ENCODE measurements at regions not wholly inside any gene's neighbourhood (a gene's known extent, or its start where the extent isn't known, plus 50 kb on each side); places are given as distances from the start of the nearest gene placed in this dataset.
"Not testable (repeated sequence)": the region's sequence is repeated elsewhere in the genome, so short reads cannot be mapped to it uniquely, and the experiment has no call there.

DNA sequence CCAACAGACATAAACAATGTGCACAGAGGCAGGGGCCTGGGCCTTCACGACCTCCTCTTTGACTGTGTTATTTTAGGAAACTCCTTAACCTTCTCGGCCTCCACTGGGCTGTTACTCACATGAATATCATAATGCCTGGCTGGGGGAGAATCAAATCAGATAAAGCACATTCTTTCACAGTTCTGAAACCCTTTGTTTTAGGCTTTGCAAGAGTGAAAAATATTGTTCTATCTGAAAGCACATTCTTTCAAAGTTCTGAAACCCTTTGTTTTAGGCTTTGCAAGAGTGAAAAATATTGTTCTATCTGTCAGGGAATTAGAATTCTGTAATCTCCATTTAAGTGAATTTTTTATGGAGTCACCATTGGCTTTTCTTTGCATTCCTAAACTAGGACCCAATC is 50.7 kb upstream of the SYNDIG1 start:
- TF ChIP-seq, protein P1, sequence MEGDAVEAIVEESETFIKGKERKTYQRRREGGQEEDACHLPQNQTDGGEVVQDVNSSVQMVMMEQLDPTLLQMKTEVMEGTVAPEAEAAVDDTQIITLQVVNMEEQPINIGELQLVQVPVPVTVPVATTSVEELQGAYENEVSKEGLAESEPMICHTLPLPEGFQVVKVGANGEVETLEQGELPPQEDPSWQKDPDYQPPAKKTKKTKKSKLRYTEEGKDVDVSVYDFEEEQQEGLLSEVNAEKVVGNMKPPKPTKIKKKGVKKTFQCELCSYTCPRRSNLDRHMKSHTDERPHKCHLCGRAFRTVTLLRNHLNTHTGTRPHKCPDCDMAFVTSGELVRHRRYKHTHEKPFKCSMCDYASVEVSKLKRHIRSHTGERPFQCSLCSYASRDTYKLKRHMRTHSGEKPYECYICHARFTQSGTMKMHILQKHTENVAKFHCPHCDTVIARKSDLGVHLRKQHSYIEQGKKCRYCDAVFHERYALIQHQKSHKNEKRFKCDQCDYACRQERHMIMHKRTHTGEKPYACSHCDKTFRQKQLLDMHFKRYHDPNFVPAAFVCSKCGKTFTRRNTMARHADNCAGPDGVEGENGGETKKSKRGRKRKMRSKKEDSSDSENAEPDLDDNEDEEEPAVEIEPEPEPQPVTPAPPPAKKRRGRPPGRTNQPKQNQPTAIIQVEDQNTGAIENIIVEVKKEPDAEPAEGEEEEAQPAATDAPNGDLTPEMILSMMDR (IDR thresholded peaks at IDR 0.05; ENCODE audit: extremely low read depth, insufficient read depth, missing control alignments) = no peak
- in situ Hi-C loops (cut with MboI; ENCODE audit: low pct_unique_long_range_greater_than_20kb, low sequenced_read_pairs, unreplicated experiment) = no loop called here
- no peak for DNase-seq (ENCODE audit: low spot score)

DNA sequence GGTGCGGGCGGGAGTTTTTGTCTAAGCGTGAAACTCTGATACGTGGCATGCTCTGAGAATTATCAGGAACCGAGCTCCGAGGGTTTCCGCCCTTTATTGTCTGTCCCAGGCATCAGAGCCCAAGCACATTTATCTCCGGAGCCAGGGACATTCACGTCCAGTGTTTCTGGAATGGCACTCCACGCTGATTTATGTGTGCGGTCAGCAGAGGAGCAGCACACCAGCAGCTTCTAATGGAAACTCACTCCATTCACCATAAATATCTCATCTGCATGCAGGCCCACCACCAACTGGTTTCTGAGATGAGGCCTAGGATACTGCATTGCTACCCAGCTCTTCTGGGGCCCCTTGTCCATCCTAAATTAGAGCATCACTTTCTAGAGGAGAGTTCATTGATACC is 51.9 kb upstream of the SYNDIG1 start:
- TF ChIP-seq, protein P1 (IDR thresholded peaks at IDR 0.05; ENCODE audit: extremely low read depth, insufficient read depth, missing control alignments) = no peak
- in situ Hi-C loops (cut with MboI; ENCODE audit: low pct_unique_long_range_greater_than_20kb, low sequenced_read_pairs, unreplicated experiment) = no loop called here
- DNase-seq (ENCODE audit: low spot score) = no peak

DNA sequence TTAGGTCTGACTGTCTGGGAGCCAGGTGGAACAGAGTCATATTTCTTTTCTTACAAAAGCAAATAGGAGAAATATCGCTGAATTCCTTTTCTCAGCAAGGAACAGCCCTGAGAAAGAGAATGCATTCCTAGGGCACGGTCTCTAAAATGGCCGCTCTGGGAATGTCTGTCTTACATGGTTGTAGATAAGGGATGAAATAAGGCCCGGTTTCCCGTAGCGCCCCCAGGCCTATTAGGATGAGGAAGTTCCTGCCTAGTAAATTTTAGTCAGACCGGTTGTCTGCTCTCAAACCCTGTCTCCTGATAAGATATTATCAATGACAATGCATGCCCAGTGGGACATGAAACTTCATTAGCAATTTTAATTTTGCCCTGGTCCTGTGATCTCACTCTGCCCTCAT is 54.0 kb upstream of the SYNDIG1 start:
- DNase-seq (ENCODE audit: low spot score); in situ Hi-C loops (cut with MboI; ENCODE audit: low pct_unique_long_range_greater_than_20kb, low sequenced_read_pairs, unreplicated experiment): not testable (repeated sequence)

DNA sequence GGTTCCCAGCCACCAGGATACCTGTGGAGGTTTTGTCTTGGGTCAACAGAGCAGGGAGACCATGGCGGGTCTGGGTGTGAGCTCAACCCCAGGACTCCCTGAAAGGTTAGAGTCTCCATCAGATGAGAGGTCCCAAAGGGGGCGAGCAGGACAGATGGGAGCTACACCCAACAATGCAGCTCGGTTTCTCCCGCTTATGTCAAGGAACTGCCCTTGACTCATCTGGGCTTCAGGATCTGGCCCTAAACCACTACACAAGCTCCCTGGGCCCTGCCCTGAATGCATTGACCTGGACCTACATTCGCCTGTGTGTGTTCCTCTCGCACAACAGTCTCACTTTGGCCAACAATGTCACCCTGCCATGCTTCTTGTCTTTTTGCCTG is 57.6 kb upstream of the SYNDIG1 start:
- DNase-seq (ENCODE audit: low spot score) = no peak
- TF ChIP-seq, protein P1 (IDR thresholded peaks at IDR 0.05; ENCODE audit: extremely low read depth, insufficient read depth, missing control alignments) = no peak
- in situ Hi-C loops (cut with MboI; ENCODE audit: low pct_unique_long_range_greater_than_20kb, low sequenced_read_pairs, unreplicated experiment) = no loop called here

DNA sequence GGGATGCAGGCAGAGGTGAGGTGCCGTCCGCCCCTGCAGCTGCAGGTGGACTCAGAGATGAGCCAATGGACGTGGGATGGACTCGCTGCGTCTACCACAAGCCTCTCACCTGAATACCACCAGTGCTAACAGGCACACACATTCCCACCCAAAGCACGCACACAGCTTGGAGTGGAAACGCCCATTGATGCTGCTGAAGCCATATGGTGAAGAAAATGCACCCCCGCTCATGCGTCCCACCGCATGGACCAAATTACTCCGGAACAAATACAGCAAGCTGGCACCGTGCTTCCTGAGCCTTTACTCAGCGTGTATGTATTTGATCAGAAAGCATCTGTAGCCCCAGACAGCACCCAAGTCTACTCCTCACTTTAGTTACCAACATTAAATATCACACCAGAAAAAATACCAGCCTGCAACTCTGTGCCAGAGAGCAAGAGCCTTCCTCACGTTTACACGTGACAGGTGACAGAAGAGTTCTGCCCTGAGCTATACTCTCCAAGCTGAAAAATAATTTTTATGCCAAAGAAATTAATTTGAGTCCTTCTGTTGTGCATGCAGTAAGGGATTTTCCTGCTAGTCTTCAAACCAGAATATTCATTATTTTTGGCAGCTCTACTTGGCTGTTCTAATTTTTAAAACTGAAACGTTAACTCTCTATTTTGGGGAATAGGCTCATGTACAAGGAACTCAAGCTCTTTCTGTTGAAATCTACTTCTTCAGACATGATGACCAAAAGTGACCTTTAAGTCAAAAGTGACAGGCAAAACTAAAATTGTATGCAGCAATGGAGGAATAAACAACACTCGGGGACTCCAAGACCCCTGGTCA is 58.2 kb upstream of the SYNDIG1 start:
- TF ChIP-seq, protein P1 (IDR thresholded peaks at IDR 0.05; ENCODE audit: extremely low read depth, insufficient read depth, missing control alignments) = no peak
- in situ Hi-C loops (cut with MboI; ENCODE audit: low pct_unique_long_range_greater_than_20kb, low sequenced_read_pairs, unreplicated experiment) = no loop called here
- no peak for DNase-seq (ENCODE audit: low spot score)

DNA sequence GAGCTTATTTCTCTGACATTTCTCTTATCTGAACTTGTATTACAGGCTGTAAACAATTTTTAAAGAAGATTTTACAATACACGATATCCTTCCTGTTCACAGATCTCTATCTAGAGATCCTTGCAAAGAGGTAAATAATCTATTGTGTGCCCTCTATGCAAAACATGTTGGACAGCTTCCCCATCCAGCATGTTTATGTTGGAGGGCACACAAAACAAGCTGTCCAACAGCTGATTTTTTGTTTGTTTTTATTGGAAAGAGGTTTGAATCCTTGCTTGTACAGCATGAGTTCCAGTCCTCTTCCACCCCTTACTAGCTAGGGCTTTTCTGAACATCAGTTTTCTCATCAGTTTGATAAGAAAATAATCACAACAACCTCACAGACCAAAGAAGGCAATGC is 62.3 kb upstream of the SYNDIG1 start:
- TF ChIP-seq, protein P1 (IDR thresholded peaks at IDR 0.05; ENCODE audit: extremely low read depth, insufficient read depth, missing control alignments) = no peak
- in situ Hi-C loops (cut with MboI; ENCODE audit: low pct_unique_long_range_greater_than_20kb, low sequenced_read_pairs, unreplicated experiment) = no loop called here
- no peak for DNase-seq (ENCODE audit: low spot score)

DNA sequence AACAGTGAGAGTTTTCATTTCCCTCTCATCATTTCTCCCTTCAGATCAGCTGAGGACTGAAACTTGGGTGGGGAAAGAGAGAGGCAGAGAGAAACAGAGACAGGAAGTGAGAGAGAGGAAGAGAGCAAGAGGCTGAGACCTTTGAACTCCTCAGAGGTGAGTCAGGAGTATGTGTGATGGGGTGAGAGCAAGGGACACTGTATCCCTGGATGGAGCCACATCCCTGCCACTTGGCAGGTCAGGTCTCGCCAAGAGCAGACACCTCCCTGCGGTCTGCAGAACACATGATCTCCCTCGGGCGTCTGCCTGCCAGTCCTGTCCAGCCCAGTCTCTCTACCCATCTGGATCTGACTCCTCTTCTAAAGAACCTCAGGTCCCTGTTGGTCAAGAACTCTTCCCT is 62.7 kb upstream of the SYNDIG1 start:
- TF ChIP-seq, protein P1 (IDR thresholded peaks at IDR 0.05; ENCODE audit: extremely low read depth, insufficient read depth, missing control alignments) = no peak
- in situ Hi-C loops (cut with MboI; ENCODE audit: low pct_unique_long_range_greater_than_20kb, low sequenced_read_pairs, unreplicated experiment) = no loop called here
- DNase-seq (ENCODE audit: low spot score) = no peak

All from GM13977 (cell line).